ENCODE measurements at regions not wholly inside any gene's neighbourhood (a gene's known extent, or its start where the extent isn't known, plus 50 kb on each side); places are given as distances from the start of the nearest gene placed in this dataset.
A peak's percentile ranks its signal among the peaks of the same experiment; 100 is the strongest.

DNA sequence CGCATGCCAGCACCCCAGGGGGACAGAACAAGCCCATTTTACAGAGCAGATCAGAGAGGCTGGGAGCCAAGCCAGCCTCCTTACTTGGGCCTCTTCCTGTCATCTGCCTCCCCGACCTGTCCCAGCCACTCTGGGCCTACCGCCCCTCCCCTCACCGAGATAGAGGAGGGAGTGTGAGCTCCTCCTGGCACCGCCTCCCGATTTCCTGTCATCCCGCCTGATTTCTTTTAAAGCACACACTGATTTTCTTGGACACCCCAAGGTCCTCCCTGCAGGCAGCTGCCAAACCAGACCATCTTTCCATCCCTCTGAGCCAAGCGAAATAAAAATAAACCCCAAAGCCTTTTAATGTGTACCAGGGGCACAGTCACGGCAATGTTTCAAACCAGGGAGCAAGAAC, 108.4 kb downstream of the RFLNA start:
- no peak for TF ChIP-seq CTCF (IDR thresholded peaks at IDR 0.05)
- no peak for TF ChIP-seq POLR2A (IDR thresholded peaks at IDR 0.05)
- peak; percentile 54 to 81 (median 64) for TF ChIP-seq POLR2AphosphoS5 (IDR thresholded peaks at IDR 0.05)
